Bronchial epithelial cell (primary cell): ENCODE measurements at regions not wholly inside any gene's neighbourhood (a gene's known extent, or its start where the extent isn't known, plus 50 kb on each side); places are given as distances from the start of the nearest gene placed in this dataset.
A peak's percentile ranks its signal among the peaks of the same experiment; 100 is the strongest.

Experiments
- DNase-seq: peaks from one replicate; pipeline ENCODE4 v3.0.0-alpha.2; 2010; ENCODE audit warnings: low read depth
- FAIRE-seq: peaks from 2 replicates; lab custom pipeline; 2011; peaks lifted over from hg19 to GRCh38; lab: Jason Lieb, UNC
- H3K27me3 ChIP-seq: 2 replicates; pipeline ENCODE4 v1.5.1; 2011; ENCODE audit warnings: low read length; ENCODE audit not compliant: control insufficient read depth, insufficient read depth
- H3K36me3 ChIP-seq: 2 replicates; pipeline ENCODE4 v1.5.1; 2011; ENCODE audit warnings: low read length; ENCODE audit not compliant: control insufficient read depth, insufficient read depth
- H3K4me3 ChIP-seq: 2 replicates; pipeline ENCODE4 v1.5.1; 2011; ENCODE audit warnings: mild to moderate bottlenecking, low read depth, low read length, control low read depth
- TF ChIP-seq, protein P1 (sequence below): IDR thresholded peaks from 2 replicates; pipeline ENCODE4 v1.5.1; 2011; ENCODE audit warnings: mild to moderate bottlenecking, moderate library complexity, low read length, control low read depth, inconsistent platforms; ENCODE audit not compliant: insufficient read depth, severe bottlenecking

DNA sequence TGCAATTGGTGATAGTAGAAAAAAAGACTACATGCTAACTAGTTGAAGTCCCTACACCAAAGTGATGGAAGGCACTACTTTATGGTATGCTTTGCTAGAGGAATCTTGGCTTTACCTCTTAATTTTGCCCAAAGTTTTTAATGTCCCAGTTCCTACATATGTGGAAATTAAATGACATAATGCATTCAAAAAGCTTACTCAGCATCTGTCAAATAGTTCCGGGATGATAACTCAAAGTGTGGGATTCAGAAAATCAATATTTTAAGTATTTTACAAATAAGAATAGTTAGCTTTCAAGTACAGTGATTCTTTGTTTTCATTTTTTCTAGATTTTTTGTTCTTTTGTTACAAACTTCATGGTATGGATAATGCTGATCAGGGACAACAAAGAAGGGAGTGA lies 211.6 kb downstream of the PCDH20 start:
- DNase-seq = no peak
- no peaks in the 10 kb centered on the region for H3K36me3 ChIP-seq
- no peaks in the 10 kb centered on the region for H3K27me3 ChIP-seq
- FAIRE-seq = no peak
- TF ChIP-seq, protein P1, sequence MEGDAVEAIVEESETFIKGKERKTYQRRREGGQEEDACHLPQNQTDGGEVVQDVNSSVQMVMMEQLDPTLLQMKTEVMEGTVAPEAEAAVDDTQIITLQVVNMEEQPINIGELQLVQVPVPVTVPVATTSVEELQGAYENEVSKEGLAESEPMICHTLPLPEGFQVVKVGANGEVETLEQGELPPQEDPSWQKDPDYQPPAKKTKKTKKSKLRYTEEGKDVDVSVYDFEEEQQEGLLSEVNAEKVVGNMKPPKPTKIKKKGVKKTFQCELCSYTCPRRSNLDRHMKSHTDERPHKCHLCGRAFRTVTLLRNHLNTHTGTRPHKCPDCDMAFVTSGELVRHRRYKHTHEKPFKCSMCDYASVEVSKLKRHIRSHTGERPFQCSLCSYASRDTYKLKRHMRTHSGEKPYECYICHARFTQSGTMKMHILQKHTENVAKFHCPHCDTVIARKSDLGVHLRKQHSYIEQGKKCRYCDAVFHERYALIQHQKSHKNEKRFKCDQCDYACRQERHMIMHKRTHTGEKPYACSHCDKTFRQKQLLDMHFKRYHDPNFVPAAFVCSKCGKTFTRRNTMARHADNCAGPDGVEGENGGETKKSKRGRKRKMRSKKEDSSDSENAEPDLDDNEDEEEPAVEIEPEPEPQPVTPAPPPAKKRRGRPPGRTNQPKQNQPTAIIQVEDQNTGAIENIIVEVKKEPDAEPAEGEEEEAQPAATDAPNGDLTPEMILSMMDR = no peak
- H3K4me3 ChIP-seq = no peak overlapping the region

DNA sequence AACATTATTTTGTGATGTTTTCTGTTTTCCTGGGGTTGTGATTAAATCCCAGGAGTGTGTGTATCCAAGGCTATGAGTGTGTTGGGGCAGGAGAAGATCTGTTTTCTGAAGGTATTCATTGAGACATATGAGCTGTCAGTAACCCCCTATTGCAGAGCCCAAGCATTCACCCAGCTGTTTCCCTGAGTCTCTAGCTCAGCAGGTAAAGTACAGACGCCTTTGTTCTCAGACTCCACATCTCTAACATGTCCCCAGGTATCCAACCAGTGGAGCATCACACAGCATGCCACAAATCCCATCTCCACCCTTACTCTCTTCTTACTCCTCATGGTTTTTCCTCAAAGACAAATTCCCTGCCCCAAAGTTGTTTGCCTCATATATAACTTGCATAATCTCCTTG lies 213.6 kb downstream of the PCDH20 start:
- DNase-seq = no peak

DNA sequence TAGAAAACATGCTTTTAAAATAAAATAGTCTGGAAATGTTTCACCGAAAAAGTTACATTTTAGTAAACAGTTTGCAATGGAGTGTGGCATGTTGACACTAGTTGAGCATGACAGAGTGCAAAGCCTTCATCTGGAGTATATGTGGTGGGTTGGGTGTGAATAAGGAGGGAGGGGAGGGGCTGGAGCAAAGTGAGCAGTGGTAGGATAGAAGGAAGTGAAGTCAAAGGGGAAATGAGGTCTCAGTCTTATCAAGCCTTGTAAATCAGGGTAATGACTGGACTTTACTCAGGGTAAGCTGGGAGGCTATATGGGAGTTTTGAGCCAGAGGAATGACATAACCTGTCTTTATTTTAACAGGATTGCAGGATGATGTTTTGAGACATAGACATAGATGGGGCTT lies 222.8 kb downstream of the PCDH20 start:
- Histone ChIP-seq H3K4me3 (no peak overlapping the region), H3K27me3 (no peaks in the 10 kb centered on the region), H3K36me3 (no peaks in the 10 kb centered on the region)
- DNase-seq = peak; percentile 48
- TF ChIP-seq, protein P1 = no peak
- no peak for FAIRE-seq

More for the DNA sequence above, 213.6 kb downstream of the PCDH20 start:
- Histone ChIP-seq H3K36me3 (no peaks in the 10 kb centered on the region), H3K27me3 (no peaks in the 10 kb centered on the region), H3K4me3 (no peak overlapping the region)
- FAIRE-seq = no peak
- TF ChIP-seq, protein P1 = no peak

DNA sequence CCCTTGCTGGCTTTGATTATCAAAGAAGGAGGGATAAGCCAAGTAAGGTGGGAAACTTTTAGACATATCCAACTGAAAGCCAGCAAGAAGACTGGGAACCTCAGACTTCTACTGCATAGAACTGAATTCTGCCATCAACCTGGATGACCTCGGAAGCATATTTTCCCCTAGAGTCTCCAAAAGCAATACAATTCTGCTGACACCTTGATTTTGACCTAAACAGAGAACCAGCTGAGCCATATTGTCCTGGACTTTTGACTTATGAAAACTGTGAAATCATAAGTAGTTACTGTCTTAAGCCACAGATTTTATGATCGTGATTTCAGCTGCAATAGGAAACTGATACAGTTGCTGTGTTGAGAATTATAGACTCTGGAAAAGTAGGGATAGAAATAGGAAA lies 227.6 kb downstream of the PCDH20 start:
- FAIRE-seq = no peak
- H3K4me3 ChIP-seq = no peak overlapping the region

DNA sequence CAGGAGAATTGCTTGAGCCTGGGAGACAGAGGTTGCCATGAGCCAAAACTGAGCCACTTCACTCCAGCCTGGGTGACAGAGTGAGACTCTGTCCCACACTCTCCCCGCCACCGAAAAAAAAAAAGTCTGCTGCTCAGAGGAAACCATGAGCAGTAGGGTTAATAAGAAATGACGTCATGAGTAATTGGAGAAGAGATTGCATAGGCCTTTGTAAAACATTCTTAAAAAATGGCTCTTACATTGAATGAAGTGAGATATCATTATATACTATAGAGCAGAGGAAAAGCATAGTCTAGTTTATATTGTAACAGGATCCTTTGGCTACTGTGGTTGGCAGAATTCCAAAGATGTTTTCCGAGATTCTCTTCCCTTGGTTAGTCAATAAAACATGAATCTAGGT lies 228.2 kb downstream of the PCDH20 start:
- no peak for DNase-seq
- Histone ChIP-seq H3K27me3 (no peaks in the 10 kb centered on the region), H3K4me3 (no peak overlapping the region), H3K36me3 (no peaks in the 10 kb centered on the region)
- FAIRE-seq = no peak
- TF ChIP-seq, protein P1 = no peak

More for the DNA sequence above, 227.6 kb downstream of the PCDH20 start:
- no peaks in the 10 kb centered on the region for H3K36me3 ChIP-seq
- TF ChIP-seq, protein P1 = no peak
- no peaks in the 10 kb centered on the region for H3K27me3 ChIP-seq
- DNase-seq = no peak

DNA sequence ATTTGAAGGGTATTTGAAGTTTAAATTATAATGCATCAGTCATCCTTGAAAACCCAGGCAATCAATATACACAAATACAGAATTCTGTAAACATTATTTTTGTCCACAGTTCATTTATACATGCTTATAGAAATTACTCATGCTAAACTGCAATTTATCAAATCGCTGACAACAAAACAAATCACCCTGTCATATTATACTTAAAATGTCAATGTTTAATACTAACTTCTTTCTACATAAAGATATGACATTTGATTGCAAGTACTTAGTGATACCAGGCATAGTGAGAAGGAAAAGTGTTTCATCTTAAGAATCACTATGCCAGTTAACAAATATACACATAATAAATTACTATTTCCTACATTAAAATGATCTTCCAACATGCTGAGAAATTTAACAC lies 232.0 kb downstream of the PCDH20 start:
- Histone ChIP-seq H3K27me3 (no peaks in the 10 kb centered on the region), H3K4me3 (no peak overlapping the region), H3K36me3 (no peaks in the 10 kb centered on the region)
- TF ChIP-seq, protein P1 = no peak
- FAIRE-seq = no peak
- DNase-seq = no peak
